GM06990 (cell line): ENCODE measurements at regions not wholly inside any gene's neighbourhood (a gene's known extent, or its start where the extent isn't known, plus 50 kb on each side); places are given as distances from the start of the nearest gene placed in this dataset.

Source experiments
- DNase-seq: peaks from one replicate; pipeline ENCODE4 v3.0.0-alpha.2; 2011; ENCODE audit not compliant: insufficient read length; ENCODE audit errors: extremely low read depth
- H3K27me3 ChIP-seq: replicated peaks from 2 replicates; pipeline ENCODE4 v1.6.0; 2011; ENCODE audit warnings: low read length; ENCODE audit not compliant: control insufficient read depth, insufficient read depth
- H3K36me3 ChIP-seq: 2 replicates; pipeline ENCODE4 v1.5.1; 2011; ENCODE audit warnings: low read length; ENCODE audit not compliant: control insufficient read depth, insufficient read depth
- H3K4me3 ChIP-seq: replicated peaks from 2 replicates; pipeline ENCODE4 v1.5.1; 2011; ENCODE audit warnings: low read depth, mild to moderate bottlenecking, control low read depth, low read length
- CTCF ChIP-seq: IDR thresholded peaks from 2 replicates; pipeline ENCODE4 v1.5.1; 2011; ENCODE audit warnings: low read length, control low read depth, mild to moderate bottlenecking, inconsistent platforms; ENCODE audit not compliant: insufficient read depth, poor library complexity, severe bottlenecking

DNA sequence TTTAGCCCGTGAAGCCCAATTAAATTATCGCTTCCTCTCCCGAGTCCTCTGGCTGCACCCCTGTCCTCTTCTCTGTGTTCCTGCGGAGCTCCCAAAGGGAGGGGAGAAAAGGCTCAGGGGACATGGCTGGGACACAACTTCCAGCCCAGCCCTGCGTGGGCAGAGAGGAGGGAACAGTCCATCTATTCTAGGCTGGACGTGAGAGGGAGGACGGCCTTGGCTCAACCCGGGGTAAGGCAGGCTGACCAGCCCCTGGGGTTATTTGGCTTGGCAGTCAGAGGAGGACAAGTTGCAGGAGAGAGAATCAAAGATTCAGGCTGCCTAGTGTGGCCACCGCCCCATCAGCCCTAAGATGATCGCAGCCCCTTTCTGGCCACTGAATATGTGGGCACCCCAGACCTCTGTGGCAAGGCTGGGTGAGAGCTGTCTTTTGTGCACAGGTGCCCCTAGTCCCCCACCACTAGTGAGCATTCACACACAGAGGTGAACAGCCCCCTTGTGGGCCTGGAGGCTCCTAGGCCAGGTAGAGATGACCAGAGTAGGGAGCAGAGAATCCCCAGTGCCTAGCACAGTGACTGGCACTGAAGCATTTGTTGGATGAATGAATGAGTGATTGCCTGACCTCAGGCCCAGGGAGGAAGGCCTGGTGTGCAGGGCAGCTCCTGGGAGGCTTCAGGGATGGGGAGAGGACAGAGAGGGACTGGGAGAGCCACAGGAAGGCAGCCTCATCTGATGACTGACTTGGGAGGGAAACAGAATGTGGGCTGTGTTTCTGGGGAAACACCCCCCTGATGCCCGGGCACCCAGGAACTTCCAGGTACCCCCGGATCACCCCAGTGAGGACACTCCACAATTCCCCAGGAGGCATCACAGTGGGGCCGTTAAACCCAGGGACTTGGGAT is 133.9 kb downstream of the C9orf50 start:
- no peak for TF ChIP-seq CTCF
- no peaks in the 10 kb centered on the region for H3K36me3 ChIP-seq
- peaks cover 5% of the 10 kb centered on the region for H3K27me3 ChIP-seq
- DNase-seq: no peak
- no peak overlapping the region for H3K4me3 ChIP-seq

DNA sequence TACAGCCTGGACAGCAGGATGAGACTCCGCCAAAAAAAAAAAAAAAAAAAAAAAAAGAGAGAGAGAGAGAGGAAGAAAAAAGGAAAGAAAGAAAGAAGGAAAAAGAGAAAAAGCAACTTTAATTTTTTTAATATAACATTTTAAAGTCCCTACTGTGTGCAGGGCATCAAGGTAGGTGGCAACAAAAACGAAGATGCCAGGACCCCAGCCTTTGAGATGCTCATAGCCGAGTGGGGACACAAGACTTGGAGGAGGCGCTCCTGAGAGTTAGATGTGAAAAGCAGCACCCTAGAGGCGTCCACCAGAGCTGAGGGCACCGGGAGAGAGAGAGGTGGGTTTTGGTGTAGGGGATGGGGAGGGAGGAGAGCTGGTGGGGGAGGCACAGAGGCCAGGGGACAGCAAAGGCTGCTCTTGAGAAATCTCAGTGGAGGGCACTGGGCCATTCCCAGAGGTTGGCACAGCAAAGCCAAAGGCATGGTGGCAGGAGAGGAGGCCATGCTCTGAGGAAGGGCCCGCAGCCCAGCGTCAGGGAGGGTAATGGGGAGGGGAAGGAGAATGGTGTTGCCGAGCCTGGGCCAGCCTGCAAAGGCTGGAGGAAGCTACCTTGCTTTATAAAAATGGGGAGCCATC is 135.6 kb downstream of the C9orf50 start:
- TF ChIP-seq CTCF: no peak
- no peak overlapping the region for H3K4me3 ChIP-seq
- DNase-seq: no peak
- no peaks in the 10 kb centered on the region for H3K36me3 ChIP-seq
- peaks cover 5% of the 10 kb centered on the region for H3K27me3 ChIP-seq

GRCh38 chr9:129484352-129485000 is 136.4 kb downstream of the C9orf50 start:
- TF ChIP-seq CTCF: no peak
- Histone ChIP-seq H3K36me3 (no peaks in the 10 kb centered on the region), H3K4me3 (no peak overlapping the region), H3K27me3 (peaks cover 5% of the 10 kb centered on the region)
- no peak for DNase-seq

- no peak for DNase-seq
- Histone ChIP-seq H3K4me3 (no peak overlapping the region), H3K27me3 (peaks cover 5% of the 10 kb centered on the region), H3K36me3 (no peaks in the 10 kb centered on the region)
- TF ChIP-seq CTCF: no peak
These were observed 137.2 kb downstream of the C9orf50 start for GRCh38 chr9:129483415-129484351.
